OCI-LY7 (cell line): ENCODE measurements at regions not wholly inside any gene's neighbourhood (a gene's known extent, or its start where the extent isn't known, plus 50 kb on each side); places are given as distances from the start of the nearest gene placed in this dataset.

ENCODE experiments used
- BruUV-seq: library from RNA; stranded (reverse); fragments of 400-500 nt; replicated peaks from 2 replicates; lab custom pipeline; 2021; lab: Mats Ljungman, UMichigan
- CTCF ChIA-PET: fragments of 300-600 bp; sonication (Branson Sonifier 250); formaldehyde crosslinking; loops from one replicate; lab custom pipeline; 2022; ENCODE audit warnings: antibody characterized with exemption; ENCODE audit not compliant: unreplicated experiment; lab: Charles Lee
- POLR2A ChIA-PET: fragments of 300-600 bp; sonication (Branson Sonifier 250); formaldehyde crosslinking; loops from one replicate; lab custom pipeline; 2022; ENCODE audit warnings: antibody characterized with exemption; lab: Charles Lee
- DNase-seq: peaks from one replicate; pipeline ENCODE4 v3.0.0-alpha.2; 2015; ENCODE audit warnings: low spot score
- H2AFZ ChIP-seq: fragments of 200-600 bp; sonication (generic), shearing (Covaris generic); 2 replicates; pipeline ENCODE4 v1.6.1; 2014; ENCODE audit warnings: mild to moderate bottlenecking, antibody characterized with exemption, low read length, moderate library complexity
- H3K27ac ChIP-seq: fragments of 200-600 bp; sonication (generic); 2 replicates; pipeline ENCODE4 v1.5.1; 2014; ENCODE audit warnings: mixed run types, low read depth, mild to moderate bottlenecking, moderate library complexity, low read length, inconsistent platforms; ENCODE audit not compliant: poor library complexity, severe bottlenecking
- H3K36me3 ChIP-seq: fragments of 200-600 bp; sonication (generic); 2 replicates; pipeline ENCODE4 v1.6.1; 2014; ENCODE audit warnings: mild to moderate bottlenecking, antibody characterized with exemption, low read length, moderate library complexity, mixed read lengths; ENCODE audit not compliant: insufficient read depth
- H3K4me1 ChIP-seq: fragments of 200-600 bp; sonication (generic); 2 replicates; pipeline ENCODE4 v1.5.1; 2014; ENCODE audit warnings: mild to moderate bottlenecking, low read length; ENCODE audit not compliant: insufficient read depth, poor library complexity, severe bottlenecking
- H3K4me2 ChIP-seq: fragments of 200-600 bp; sonication (generic); 2 replicates; pipeline ENCODE4 v1.6.1; 2014; ENCODE audit warnings: mild to moderate bottlenecking, low read length
- H3K4me3 ChIP-seq: fragments of 200-600 bp; sonication (generic); 2 replicates; pipeline ENCODE4 v1.5.1; 2014; ENCODE audit warnings: mild to moderate bottlenecking, low read depth, low read length; ENCODE audit not compliant: poor library complexity, severe bottlenecking
- H3K79me2 ChIP-seq: fragments of 200-600 bp; sonication (generic); 2 replicates; pipeline ENCODE4 v1.6.1; 2016; ENCODE audit warnings: low read depth, mild to moderate bottlenecking, low read length, moderate library complexity, mixed read lengths; ENCODE audit not compliant: insufficient read depth
- H3K9me2 ChIP-seq: fragments of 200-600 bp; sonication (generic); 2 replicates; pipeline ENCODE4 v1.6.1; 2016; ENCODE audit warnings: mild to moderate bottlenecking, low read length, mixed read lengths; ENCODE audit not compliant: insufficient read depth
- H3K9me3 ChIP-seq: fragments of 200-600 bp; sonication (generic); 2 replicates; pipeline ENCODE4 v1.6.1; 2014; ENCODE audit warnings: mild to moderate bottlenecking, mixed run types, low read length, mixed read lengths
- H4K20me1 ChIP-seq: fragments of 200-600 bp; sonication (generic); 2 replicates; pipeline ENCODE4 v1.6.1; 2014; ENCODE audit warnings: mild to moderate bottlenecking, antibody characterized with exemption, low read length, moderate library complexity, mixed read lengths; ENCODE audit not compliant: insufficient read depth
- CTCF ChIP-seq: fragments of 200-600 bp; sonication (generic); conservative IDR thresholded peaks from 2 replicates; pipeline ENCODE4 v1.5.1; 2014; ENCODE audit warnings: mild to moderate bottlenecking, antibody characterized with exemption, low read length, moderate library complexity, mixed read lengths
- EZH2phosphoT487 ChIP-seq: fragments of 200-600 bp; sonication (generic); IDR thresholded peaks from 2 replicates; pipeline ENCODE4 v1.6.1; 2018; ENCODE audit warnings: low read depth, borderline replicate concordance, mild to moderate bottlenecking, mixed run types, antibody characterized with exemption, low read length, moderate library complexity, mixed read lengths
- intact Hi-C: fragments of 100-400 bp; cut with micrococcal nuclease; formaldehyde crosslinking; loops from one replicate; pipeline ENCODE4 v1.10.0; 2022; ENCODE audit not compliant: unreplicated experiment

GRCh38 chr9:100720922-100721321, 143.0 kb downstream of the CAVIN4 start:
- no peaks in the 10 kb centered on the region for H4K20me1 ChIP-seq
- CTCF ChIA-PET, result no interaction called here
- no peak for DNase-seq
- no peaks in the 10 kb centered on the region for H3K4me1 ChIP-seq
- no peak overlapping the region for H3K27ac ChIP-seq
- no peak overlapping the region for H3K4me3 ChIP-seq
- no peak overlapping the region for H2AFZ ChIP-seq
- intact Hi-C loops, result no loop called here
- H3K36me3 ChIP-seq, result no peaks in the 10 kb centered on the region
- TF ChIP-seq EZH2phosphoT487, result no peak
- no peaks in the 10 kb centered on the region for H3K9me2 ChIP-seq
- H3K4me2 ChIP-seq, result no peak overlapping the region
- no peaks in the 10 kb centered on the region for H3K79me2 ChIP-seq
- BruUV-seq, result no TSS peak
- no peaks in the 10 kb centered on the region for H3K9me3 ChIP-seq
- POLR2A ChIA-PET, result interaction anchor here (0.7 kb wide), 1 partner anchor 593 kb away, joined by 3 read pairs; no protein-coding TSS in a partner anchor

GRCh38 chr9:100724886-100725285, 147.0 kb downstream of the CAVIN4 start:
- Histone ChIP-seq H3K4me1 (no peaks in the 10 kb centered on the region), H2AFZ (no peak overlapping the region), H3K27ac (no peak overlapping the region), H3K9me3 (no peaks in the 10 kb centered on the region), H3K4me3 (no peak overlapping the region), H3K79me2 (no peaks in the 10 kb centered on the region), H4K20me1 (no peaks in the 10 kb centered on the region), H3K36me3 (no peaks in the 10 kb centered on the region), H3K4me2 (no peak overlapping the region), H3K9me2 (no peaks in the 10 kb centered on the region)
- ChIA-PET POLR2A (no interaction called here), CTCF (no interaction called here)
- no peak for DNase-seq
- TF ChIP-seq EZH2phosphoT487 (no peak), CTCF (no peak)
- BruUV-seq, result no TSS peak
- intact Hi-C loops, result no loop called here

GRCh38 chr9:100725371-100725770, 147.5 kb downstream of the CAVIN4 start:
- intact Hi-C loops, result no loop called here
- Histone ChIP-seq H3K79me2 (no peaks in the 10 kb centered on the region), H2AFZ (no peak overlapping the region), H3K9me2 (no peaks in the 10 kb centered on the region), H3K27ac (no peak overlapping the region), H3K4me2 (no peak overlapping the region), H3K9me3 (no peaks in the 10 kb centered on the region), H3K4me3 (no peak overlapping the region), H3K4me1 (no peaks in the 10 kb centered on the region), H4K20me1 (no peaks in the 10 kb centered on the region), H3K36me3 (no peaks in the 10 kb centered on the region)
- ChIA-PET POLR2A (no interaction called here), CTCF (no interaction called here)
- TF ChIP-seq EZH2phosphoT487 (no peak), CTCF (no peak)
- DNase-seq, result no peak
- BruUV-seq, result no TSS peak
